ENCODE measurements at regions not wholly inside any gene's neighbourhood (a gene's known extent, or its start where the extent isn't known, plus 50 kb on each side); places are given as distances from the start of the nearest gene placed in this dataset.

DNA sequence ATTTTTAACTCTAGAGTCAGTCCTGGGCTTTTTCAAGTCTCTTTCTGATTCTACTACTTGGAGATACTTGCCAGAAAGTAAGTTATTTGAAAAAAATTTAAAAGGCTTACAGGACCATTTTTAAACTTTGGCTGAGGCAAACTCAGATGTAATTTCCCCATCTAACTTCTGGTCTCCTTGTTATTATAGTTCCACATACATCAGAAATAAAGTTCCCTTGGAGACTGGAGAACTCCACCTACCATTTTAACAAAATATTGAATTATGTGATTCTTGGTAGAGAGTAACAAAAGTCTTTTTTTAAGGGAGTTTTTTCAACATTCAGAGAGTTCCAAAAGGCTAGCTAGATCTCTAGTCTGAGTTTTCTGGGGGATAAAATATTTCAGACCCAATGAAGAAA, 56.3 kb upstream of the SNX2 start:
- TF ChIP-seq, protein P1, sequence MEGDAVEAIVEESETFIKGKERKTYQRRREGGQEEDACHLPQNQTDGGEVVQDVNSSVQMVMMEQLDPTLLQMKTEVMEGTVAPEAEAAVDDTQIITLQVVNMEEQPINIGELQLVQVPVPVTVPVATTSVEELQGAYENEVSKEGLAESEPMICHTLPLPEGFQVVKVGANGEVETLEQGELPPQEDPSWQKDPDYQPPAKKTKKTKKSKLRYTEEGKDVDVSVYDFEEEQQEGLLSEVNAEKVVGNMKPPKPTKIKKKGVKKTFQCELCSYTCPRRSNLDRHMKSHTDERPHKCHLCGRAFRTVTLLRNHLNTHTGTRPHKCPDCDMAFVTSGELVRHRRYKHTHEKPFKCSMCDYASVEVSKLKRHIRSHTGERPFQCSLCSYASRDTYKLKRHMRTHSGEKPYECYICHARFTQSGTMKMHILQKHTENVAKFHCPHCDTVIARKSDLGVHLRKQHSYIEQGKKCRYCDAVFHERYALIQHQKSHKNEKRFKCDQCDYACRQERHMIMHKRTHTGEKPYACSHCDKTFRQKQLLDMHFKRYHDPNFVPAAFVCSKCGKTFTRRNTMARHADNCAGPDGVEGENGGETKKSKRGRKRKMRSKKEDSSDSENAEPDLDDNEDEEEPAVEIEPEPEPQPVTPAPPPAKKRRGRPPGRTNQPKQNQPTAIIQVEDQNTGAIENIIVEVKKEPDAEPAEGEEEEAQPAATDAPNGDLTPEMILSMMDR (conservative IDR thresholded peaks at IDR 0.05 in 1 of 2, IDR thresholded peaks at IDR 0.05 in 1 of 2; ENCODE audit: low read depth in 1 of 2, low read length in 2 of 2) = no peak
- no peak for TF ChIP-seq EZH2 (IDR thresholded peaks at IDR 0.05; ENCODE audit: low read length, missing control alignments)
